ENCODE measurements at regions not wholly inside any gene's neighbourhood (a gene's known extent, or its start where the extent isn't known, plus 50 kb on each side); places are given as distances from the start of the nearest gene placed in this dataset.
A peak's percentile ranks its signal among the peaks of the same experiment; 100 is the strongest.

- Histone ChIP-seq H3K27me3 (ENCODE audit: control insufficient read depth in 2 of 2, insufficient read depth in 2 of 2, low read length in 2 of 2) (no peaks in the 10 kb centered on the region), H3K9ac (ENCODE audit: insufficient read depth in 1 of 2, low read depth in 2 of 2, low read length in 2 of 2) (peak overlapping the region; percentile 90 to 94), H3K4me1 (replicated peaks in 1 of 2; ENCODE audit: control insufficient read depth in 2 of 2, insufficient read depth in 2 of 2, low read length in 2 of 2) (peaks cover 41 to 79% of the 10 kb centered on the region in 2 experiments), H3K36me3 (ENCODE audit: control insufficient read depth, insufficient read depth, low read length) (peaks cover 21% of the 10 kb centered on the region; the same call in 1 of the 3 replicates), H3K9me3 (replicated peaks; ENCODE audit: control insufficient read depth, insufficient read depth, low read depth, low read length) (no peaks in the 10 kb centered on the region), H3K9me1 (ENCODE audit: control insufficient read depth, insufficient read depth, low read length) (peaks cover 7% of the 10 kb centered on the region), H3K27ac (ENCODE audit: extremely low read depth, low read depth, low read length) (peak overlapping the region; percentile 84), H3K4me3 (peak overlapping the region; percentile 65), H3K4me2 (ENCODE audit: insufficient read depth, low read length) (peak overlapping the region; percentile 89), H2AFZ (ENCODE audit: low read depth, low read length) (peak overlapping the region; percentile 52), H4K20me1 (replicated peaks; ENCODE audit: control insufficient read depth, insufficient read depth, low read length) (peaks cover 32% of the 10 kb centered on the region; the same call in 1 of the 2 replicates), H3K79me2 (ENCODE audit: control insufficient read depth, insufficient read depth, low read length) (peaks cover 90% of the 10 kb centered on the region)
- FAIRE-seq (no peak), DNase-seq (ENCODE audit: extremely low read depth in 1 of 4, low spot score in 3 of 4) (peak; percentile 70 to 78 (median 76)), ATAC-seq (peak; percentile 56)
- intact Hi-C loops (cut with micrococcal nuclease): loop anchor here (2.0 kb wide), 1 partner anchor 43 kb away; no protein-coding TSS in a partner anchor
- POLR2A ChIA-PET: interaction anchor here (0.5 to 3.0 kb wide), 10 partner anchors 8 to 228 kb away, joined by 3 to 22 read pairs (median 4); no protein-coding TSS in a partner anchor
- CTCF ChIA-PET (ENCODE audit: low intra/inter-chr PET ratio): no interaction called here
- 22% methylated on average over 36 of the region's 36 CpGs for WGBS (ENCODE audit: insufficient coverage, low coverage, missing lambda C conversion rate)
- no TSS peak for BruUV-seq (replicated peaks)
- in situ Hi-C loops (cut with MboI): no loop called here
- TF ChIP-seq REST (IDR thresholded peaks at IDR 0.05; ENCODE audit: borderline replicate concordance) (0 out of 2 replicates have a peak, but pooled peaks have one; percentile 3), REST (CRISPR knock-in tag; IDR thresholded peaks at IDR 0.05; ENCODE audit: low read depth) (no peak), HINFP (tag; conservative IDR thresholded peaks at IDR 0.05; ENCODE audit: low read depth) (0 out of 2 replicates have a peak, but pooled peaks have one; percentile 7), USF1 (CRISPR knock-in tag; IDR thresholded peaks at IDR 0.05) (no peak), POLR3G (IDR thresholded peaks at IDR 0.05; ENCODE audit: extremely low read depth, insufficient read length, insufficient replicate concordance) (no peak), CBFA2T3 (IDR thresholded peaks at IDR 0.05) (0 out of 2 replicates have a peak, but pooled peaks have one; percentile 1), HNRNPH1 (optimal IDR thresholded peaks at IDR 0.05; ENCODE audit: low read depth, low read length) (no peak), GABPB1 (CRISPR knock-in tag; IDR thresholded peaks at IDR 0.05) (0 out of 2 replicates have a peak, but pooled peaks have one; percentile 6), RBFOX2 (IDR thresholded peaks at IDR 0.05; ENCODE audit: low read depth, low read length) (no peak), RBM14 (IDR thresholded peaks at IDR 0.05; ENCODE audit: borderline replicate concordance, insufficient read depth, low read depth, low read length) (no peak)
Observed at GRCh38 chr17:77323413-77324171, 182.8 kb downstream of the SEC14L1 start.
